ENCODE measurements at regions not wholly inside any gene's neighbourhood (a gene's known extent, or its start where the extent isn't known, plus 50 kb on each side); places are given as distances from the start of the nearest gene placed in this dataset.

GRCh38 chr5:2876183-2876582 lies 124.7 kb upstream of the IRX2 start:
- no peaks in the 10 kb centered on the region for H3K9me3 ChIP-seq
- ChIA-PET CTCF (no interaction called here), POLR2A (no interaction called here)
- ATAC-seq = no peak
- H3K4me1 ChIP-seq = no peaks in the 10 kb centered on the region
- FAIRE-seq = no peak
- H3K4me3 ChIP-seq = no peak overlapping the region
- TF ChIP-seq CBX8 (IDR thresholded peaks at IDR 0.05) = no peak
- no peak for DNase-seq (ENCODE audit: low read depth in 1 of 2, low spot score in 1 of 2)
- 19% methylated on average over 6 of the region's 6 CpGs for WGBS (ENCODE audit: missing lambda C conversion rate)
- H3K27ac ChIP-seq = no peak overlapping the region
- H3K4me2 ChIP-seq = no peak overlapping the region

- ATAC-seq = no peak
- Histone ChIP-seq H3K4me2 (no peak overlapping the region), H3K4me3 (no peak overlapping the region), H3K9me3 (no peaks in the 10 kb centered on the region), H3K27ac (no peak overlapping the region), H3K4me1 (no peaks in the 10 kb centered on the region)
- POLR2A ChIA-PET = no interaction called here
- CTCF ChIA-PET = interaction anchor here (0.8 kb wide), 1 partner anchor 15 kb away, joined by 3 read pairs; no protein-coding TSS in a partner anchor
- no peak for FAIRE-seq
- DNase-seq (ENCODE audit: low read depth in 1 of 2, low spot score in 1 of 2) = no peak
- 0% methylated on average over 6 of the region's 6 CpGs for WGBS (ENCODE audit: missing lambda C conversion rate)
- TF ChIP-seq FOSL2 (IDR thresholded peaks at IDR 0.05) (no peak), FOSL2 (CRISPR knock-in tag; IDR thresholded peaks at IDR 0.05) (no peak), FOSB (CRISPR knock-in tag; IDR thresholded peaks at IDR 0.05) (no peak), ZC3H11A (IDR thresholded peaks at IDR 0.05) (no peak), EHF (CRISPR knock-in tag; IDR thresholded peaks at IDR 0.05) (no peak), POLR2AphosphoS2 (conservative IDR thresholded peaks at IDR 0.05; ENCODE audit: low read length) (no peak), HDAC2 (IDR thresholded peaks at IDR 0.05) (no peak), CBX8 (IDR thresholded peaks at IDR 0.05) (no peak), BCL3 (IDR thresholded peaks at IDR 0.05) (no peak), ATOH8 (CRISPR knock-in tag; IDR thresholded peaks at IDR 0.05; ENCODE audit: low read depth) (no peak), E2F6 (IDR thresholded peaks at IDR 0.05; ENCODE audit: borderline replicate concordance, low read depth) (no peak), CTCF (IDR thresholded peaks at IDR 0.05) (no peak), HOXB5 (CRISPR knock-in tag; IDR thresholded peaks at IDR 0.05) (no peak), ZFP36 (IDR thresholded peaks at IDR 0.05; ENCODE audit: borderline replicate concordance, partially characterized antibody) (no peak), HMGXB4 (CRISPR knock-in tag; IDR thresholded peaks at IDR 0.05; ENCODE audit: borderline replicate concordance) (no peak), HOXB13 (CRISPR knock-in tag; IDR thresholded peaks at IDR 0.05; ENCODE audit: low read depth) (no peak), CHD2 (IDR thresholded peaks at IDR 0.05; ENCODE audit: low read length, partially characterized antibody) (no peak), SREBF2 (IDR thresholded peaks at IDR 0.05) (no peak), NFE2L2 (conservative IDR thresholded peaks at IDR 0.05; ENCODE audit: low read length) (no peak), RAD21 (conservative IDR thresholded peaks at IDR 0.05 in 1 of 2, IDR thresholded peaks at IDR 0.05 in 1 of 2) (no peak), CHD4 (IDR thresholded peaks at IDR 0.05; ENCODE audit: borderline replicate concordance) (no peak)
Measured at GRCh38 chr5:2874099-2874498, 122.6 kb upstream of the IRX2 start.

All from A549 (cell line).